HCT116 (cell line): ENCODE measurements at regions not wholly inside any gene's neighbourhood (a gene's known extent, or its start where the extent isn't known, plus 50 kb on each side); places are given as distances from the start of the nearest gene placed in this dataset.

Experiments used
- ATAC-seq: fragments of 200-7000 bp; cut with Tn5 transposase; 2 replicates; pipeline ENCODE4 v1.9.1; 2020; ENCODE audit warnings: mild to moderate bottlenecking, moderate library complexity
- BruUV-seq: library from RNA; stranded (reverse); fragments of 400-500 nt; replicated peaks from 2 replicates; lab custom pipeline; 2021; lab: Mats Ljungman, UMichigan
- CTCF ChIA-PET: fragments of 300-600 bp; sonication (Branson Sonifier 250); formaldehyde crosslinking; loops from one replicate; lab custom pipeline; 2021; ENCODE audit warnings: antibody characterized with exemption; lab: Charles Lee
- POLR2A ChIA-PET: fragments of 300-600, 350-600 bp; sonication (Branson Sonifier 250); formaldehyde crosslinking; loops from one replicate; lab custom pipeline; 2021; ENCODE audit warnings: antibody characterized with exemption; lab: Charles Lee
- RAD21 ChIA-PET, 2 experiments: fragments of 300-600 bp; sonication (Branson Sonifier 250); formaldehyde crosslinking; loops; one replicate each; lab custom pipeline; 2023; ENCODE audit warnings: low total read pairs in 2 of 2; ENCODE audit not compliant: uncharacterized antibody in 2 of 2, unreplicated experiment in 2 of 2, low non-redundant PET in 1 of 2; lab: Charles Lee
- DNase-seq: peaks from one replicate; pipeline ENCODE4 v3.0.0-alpha.2; 2010; ENCODE audit warnings: low read depth, low spot score
- H2AFZ ChIP-seq: fragments of 200-600 bp; shearing (Covaris generic), sonication (generic); 2 replicates; pipeline ENCODE4 v1.6.1; 2017; ENCODE audit warnings: low read depth, mixed run types, mixed read lengths, antibody characterized with exemption, low read length; ENCODE audit not compliant: poor library complexity, severe bottlenecking
- H3K27ac ChIP-seq: 2 replicates; pipeline ENCODE4 v1.5.1; 2012; ENCODE audit warnings: low read depth, low read length
- H3K27me3 ChIP-seq: fragments of 200-600 bp; sonication (generic); 2 replicates; pipeline ENCODE4 v1.6.1; 2016; ENCODE audit warnings: mixed run types, low read length, mixed read lengths; ENCODE audit not compliant: insufficient read depth
- H3K36me3 ChIP-seq, 2 experiments: fragments of 200-500 bp in 1 of 2; fragments of 200-600 bp in 1 of 2; sonication (Bioruptor generic) in 1 of 2; sonication (generic) in 1 of 2; 2 replicates each; pipeline versions ENCODE4 v1.5.1 to v1.6.1; 2014 to 2016; ENCODE audit warnings: low read length in 2 of 2, inconsistent platforms in 1 of 2, mixed read lengths in 1 of 2, mixed run types in 1 of 2; ENCODE audit not compliant: insufficient read depth in 2 of 2, control insufficient read depth in 1 of 2
- H3K4me1 ChIP-seq, 2 experiments: fragments of 200-600 bp in 1 of 2; sonication (generic) in 1 of 2; 2 replicates each; pipeline versions ENCODE4 v1.5.1 to v1.6.1; 2012 to 2017; ENCODE audit warnings: low read length in 2 of 2, inconsistent platforms in 1 of 2, mild to moderate bottlenecking in 1 of 2, mixed read lengths in 1 of 2, mixed run types in 1 of 2, moderate library complexity in 1 of 2; ENCODE audit not compliant: insufficient read depth in 2 of 2, control insufficient read depth in 1 of 2
- H3K4me2 ChIP-seq: fragments of 200-600 bp; sonication (generic); 2 replicates; pipeline ENCODE4 v1.6.1; 2017; ENCODE audit warnings: mixed run types, low read length, mixed read lengths
- H3K4me3 ChIP-seq, 2 experiments: fragments of 200-600 bp in 1 of 2; sonication (generic) in 1 of 2; replicated peaks in 1 of 2; 2 replicates each; pipeline ENCODE4 v1.5.1; 2011 to 2016; ENCODE audit warnings: low read length in 2 of 2, control low read depth in 1 of 2, low read depth in 1 of 2, mild to moderate bottlenecking in 1 of 2, mixed read lengths in 1 of 2, mixed run types in 1 of 2
- H3K79me2 ChIP-seq: fragments of 200-600 bp; sonication (generic); 2 replicates; pipeline ENCODE4 v1.6.1; 2017; ENCODE audit warnings: mild to moderate bottlenecking, mixed run types, low read length, moderate library complexity, mixed read lengths; ENCODE audit not compliant: insufficient read depth
- H3K9ac ChIP-seq: fragments of 200-600 bp; sonication (generic); 2 replicates; pipeline ENCODE4 v1.6.1; 2016; ENCODE audit warnings: low read length, mixed read lengths
- H3K9me2 ChIP-seq: fragments of 200-600 bp; sonication (generic), shearing (Covaris generic); 2 replicates; pipeline ENCODE4 v1.6.1; 2017; ENCODE audit warnings: mixed run types, mild to moderate bottlenecking, moderate library complexity; ENCODE audit not compliant: insufficient read depth
- H3K9me3 ChIP-seq, 2 experiments: fragments of 200-500 bp in 1 of 2; fragments of 200-600 bp in 1 of 2; sonication (Bioruptor generic) in 1 of 2; sonication (generic) in 1 of 2; 2 replicates each; pipeline ENCODE4 v1.6.1; 2014 to 2017; ENCODE audit warnings: low read length in 2 of 2, mixed read lengths in 2 of 2, inconsistent platforms in 1 of 2, low read depth in 1 of 2, mild to moderate bottlenecking in 1 of 2, mixed run types in 1 of 2, moderate library complexity in 1 of 2; ENCODE audit not compliant: control insufficient read depth in 1 of 2, insufficient read depth in 1 of 2
- H4K20me1 ChIP-seq: fragments of 200-600 bp; sonication (generic), shearing (Covaris generic); 2 replicates; pipeline ENCODE4 v1.6.1; 2017; ENCODE audit warnings: mixed run types, mild to moderate bottlenecking, moderate library complexity; ENCODE audit not compliant: insufficient read depth
- CEBPB ChIP-seq: IDR thresholded peaks from 2 replicates; pipeline ENCODE4 v1.6.1; 2012; ENCODE audit warnings: low read depth
- MAX ChIP-seq: IDR thresholded peaks from 2 replicates; pipeline ENCODE4 v1.6.1; 2012
- REST ChIP-seq: IDR thresholded peaks from 2 replicates; pipeline ENCODE4 v1.6.1; 2012; ENCODE audit warnings: low read depth
- TCF7L2 ChIP-seq: IDR thresholded peaks from 2 replicates; pipeline ENCODE4 v1.7.0; 2011; ENCODE audit warnings: borderline replicate concordance, inconsistent platforms; ENCODE audit not compliant: insufficient read depth, insufficient read length; ENCODE audit errors: extremely low read depth
- YY1 ChIP-seq: IDR thresholded peaks from 2 replicates; pipeline ENCODE4 v1.6.1; 2011; ENCODE audit warnings: low read length, low read depth, moderate library complexity, mild to moderate bottlenecking; ENCODE audit not compliant: insufficient replicate concordance; ENCODE audit errors: extremely low read depth
- ZFX ChIP-seq: fragments of 450-650 bp; IDR thresholded peaks from 2 replicates; pipeline ENCODE4 v1.6.1; 2017
- intact Hi-C: fragments of 100-400 bp; cut with micrococcal nuclease; formaldehyde crosslinking; loops from 2 replicates; pipeline ENCODE4 v1.10.0; 2022

- Histone ChIP-seq H3K27me3 (no peaks in the 10 kb centered on the region), H3K79me2 (no peaks in the 10 kb centered on the region), H3K36me3 (no peaks in the 10 kb centered on the region), H3K27ac (no peak overlapping the region), H4K20me1 (no peaks in the 10 kb centered on the region), H3K9ac (no peak overlapping the region), H2AFZ (no peak overlapping the region), H3K9me3 (peaks cover 3 to 25% of the 10 kb centered on the region in 2 experiments; a peak in 3 of 4 replicates), H3K4me2 (no peak overlapping the region), H3K4me3 (no peak overlapping the region), H3K4me1 (no peaks in the 10 kb centered on the region), H3K9me2 (no peaks in the 10 kb centered on the region)
- DNase-seq = no peak
- CTCF ChIA-PET = no interaction called here
- TF ChIP-seq YY1 (no peak), CEBPB (no peak), TCF7L2 (no peak), ZFX (no peak), MAX (no peak), REST (no peak)
- BruUV-seq = no TSS peak
- intact Hi-C loops = no loop called here
- RAD21 ChIA-PET = no interaction called here
- ATAC-seq = no peak
- POLR2A ChIA-PET = no interaction called here
Measured at GRCh38 chr4:58871509-58871908, 1761.3 kb upstream of the IGFBP7 start.
